PC-3 (cell line): ENCODE measurements at regions not wholly inside any gene's neighbourhood (a gene's known extent, or its start where the extent isn't known, plus 50 kb on each side); places are given as distances from the start of the nearest gene placed in this dataset.

Source experiments
- ATAC-seq: fragments of 200-7000 bp; cut with Tn5 transposase; 2 replicates; pipeline ENCODE4 v1.9.1; 2020; ENCODE audit warnings: mild to moderate bottlenecking, moderate library complexity
- BruUV-seq: library from RNA; stranded (reverse); fragments of 400-500 nt; replicated peaks from 2 replicates; lab custom pipeline; 2021; lab: Mats Ljungman, UMichigan
- CTCF ChIA-PET: fragments of 300-600 bp; sonication (Branson Sonifier 250); formaldehyde crosslinking; loops from one replicate; lab custom pipeline; 2022; ENCODE audit warnings: antibody characterized with exemption; lab: Charles Lee
- POLR2A ChIA-PET: fragments of 300-600 bp; sonication (Branson Sonifier 250); formaldehyde crosslinking; loops from one replicate; lab custom pipeline; 2022; ENCODE audit warnings: antibody characterized with exemption; ENCODE audit not compliant: unreplicated experiment; lab: Charles Lee
- DNase-seq: peaks from one replicate; pipeline ENCODE4 v3.0.0-alpha.2; 2015
- H2AFZ ChIP-seq: fragments of 300-600 bp; sonication (generic); 2 replicates; pipeline ENCODE4 v1.6.0; 2016; ENCODE audit warnings: antibody characterized with exemption, low read length
- H3F3A ChIP-seq: fragments of 300-600 bp; sonication (generic); one replicate; pipeline ENCODE4 v1.6.0; 2017; ENCODE audit warnings: antibody characterized with exemption, low read length, control low read depth, mild to moderate bottlenecking; ENCODE audit not compliant: unreplicated experiment
- H3K27ac ChIP-seq: fragments of 300-600 bp; sonication (generic); 2 replicates; pipeline ENCODE4 v1.5.1; 2016; ENCODE audit warnings: mild to moderate bottlenecking, low read length
- H3K27me3 ChIP-seq: fragments of 300-600 bp; sonication (generic); 2 replicates; pipeline ENCODE4 v1.6.1; 2016; ENCODE audit warnings: low read length, mixed read lengths
- H3K36me3 ChIP-seq: fragments of 300-600 bp; sonication (generic); 2 replicates; pipeline ENCODE4 v1.6.1; 2016; ENCODE audit warnings: low read depth, mixed run types, low read length, mixed read lengths
- H3K4me1 ChIP-seq: fragments of 300-600 bp; sonication (generic); 2 replicates; pipeline ENCODE4 v1.5.1; 2016; ENCODE audit warnings: low read length; ENCODE audit not compliant: insufficient read depth
- H3K4me2 ChIP-seq: fragments of 300-600 bp; sonication (generic); 2 replicates; pipeline ENCODE4 v1.6.0; 2016; ENCODE audit warnings: low read length
- H3K4me3 ChIP-seq: fragments of 300-600 bp; sonication (generic); 2 replicates; pipeline ENCODE4 v1.5.1; 2016; ENCODE audit warnings: mild to moderate bottlenecking, low read length, mixed read lengths
- H3K79me2 ChIP-seq: fragments of 300-600 bp; sonication (generic); 2 replicates; pipeline ENCODE4 v1.6.1; 2017; ENCODE audit warnings: low read length, mixed read lengths
- H3K9ac ChIP-seq: fragments of 300-600 bp; sonication (generic); 2 replicates; pipeline ENCODE4 v1.6.0; 2016; ENCODE audit warnings: mild to moderate bottlenecking, low read length
- H3K9me2 ChIP-seq: fragments of 300-600 bp; sonication (generic); replicated peaks from 2 replicates; pipeline ENCODE4 v1.6.1; 2016; ENCODE audit warnings: mixed run types, low read length, mixed read lengths
- H3K9me3 ChIP-seq: fragments of 300-600 bp; sonication (generic); 2 replicates; pipeline ENCODE4 v1.6.1; 2016; ENCODE audit warnings: low read length, mixed read lengths
- H4K20me1 ChIP-seq: fragments of 300-600 bp; sonication (generic); 2 replicates; pipeline ENCODE4 v1.6.1; 2016; ENCODE audit warnings: low read length, mixed read lengths
- EZH2 ChIP-seq: fragments of 300-600 bp; sonication (generic); IDR thresholded peaks from one replicate; pipeline ENCODE4 v1.6.1; 2017; ENCODE audit warnings: antibody characterized with exemption, mild to moderate bottlenecking, low read length; ENCODE audit not compliant: unreplicated experiment
- EZH2phosphoT487 ChIP-seq: fragments of 300-600 bp; sonication (generic); IDR thresholded peaks from 2 replicates; pipeline ENCODE4 v1.6.1; 2018; ENCODE audit warnings: mild to moderate bottlenecking, antibody characterized with exemption, low read length, borderline replicate concordance
- intact Hi-C: fragments of 100-400 bp; cut with micrococcal nuclease; formaldehyde crosslinking; loops from 2 replicates; pipeline ENCODE4 v1.9.0; 2023
- TF ChIP-seq, protein P1 (sequence below): fragments of 300-600 bp; sonication (generic); conservative IDR thresholded peaks from 2 replicates; pipeline ENCODE4 v1.5.1; 2017; ENCODE audit warnings: antibody characterized with exemption, low read depth, mild to moderate bottlenecking, low read length

DNA sequence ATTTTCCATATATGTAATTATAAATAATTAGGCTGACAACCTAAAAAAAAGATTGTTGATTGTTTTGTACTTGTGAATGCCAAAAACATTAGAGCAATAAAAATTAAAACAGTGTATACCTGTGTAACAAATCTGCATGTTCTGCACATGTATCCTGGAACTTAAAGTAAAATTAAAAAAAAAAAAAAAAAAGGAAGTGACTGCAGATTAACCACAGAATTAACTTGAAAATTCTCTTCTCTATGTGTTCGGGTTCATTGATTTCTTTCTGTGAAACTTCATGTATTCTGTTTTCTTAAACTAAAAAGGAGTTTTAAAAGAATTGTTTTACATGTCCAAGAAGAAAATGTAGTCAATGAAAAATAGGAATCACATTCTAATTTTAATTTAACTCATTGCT lies 95.7 kb downstream of the FASLG start:
- BruUV-seq, result no TSS peak
- Histone ChIP-seq H4K20me1 (no peaks in the 10 kb centered on the region), H3K4me2 (no peak overlapping the region), H3K9ac (no peak overlapping the region), H3K4me1 (no peaks in the 10 kb centered on the region), H3K36me3 (no peaks in the 10 kb centered on the region), H3K79me2 (no peaks in the 10 kb centered on the region), H3K9me2 (no peaks in the 10 kb centered on the region), H3K27ac (no peak overlapping the region), H3K9me3 (no peaks in the 10 kb centered on the region), H3K4me3 (no peak overlapping the region), H3F3A (no peaks in the 10 kb centered on the region), H2AFZ (no peak overlapping the region), H3K27me3 (no peaks in the 10 kb centered on the region)
- TF ChIP-seq EZH2, result no peak
- TF ChIP-seq, protein P1, sequence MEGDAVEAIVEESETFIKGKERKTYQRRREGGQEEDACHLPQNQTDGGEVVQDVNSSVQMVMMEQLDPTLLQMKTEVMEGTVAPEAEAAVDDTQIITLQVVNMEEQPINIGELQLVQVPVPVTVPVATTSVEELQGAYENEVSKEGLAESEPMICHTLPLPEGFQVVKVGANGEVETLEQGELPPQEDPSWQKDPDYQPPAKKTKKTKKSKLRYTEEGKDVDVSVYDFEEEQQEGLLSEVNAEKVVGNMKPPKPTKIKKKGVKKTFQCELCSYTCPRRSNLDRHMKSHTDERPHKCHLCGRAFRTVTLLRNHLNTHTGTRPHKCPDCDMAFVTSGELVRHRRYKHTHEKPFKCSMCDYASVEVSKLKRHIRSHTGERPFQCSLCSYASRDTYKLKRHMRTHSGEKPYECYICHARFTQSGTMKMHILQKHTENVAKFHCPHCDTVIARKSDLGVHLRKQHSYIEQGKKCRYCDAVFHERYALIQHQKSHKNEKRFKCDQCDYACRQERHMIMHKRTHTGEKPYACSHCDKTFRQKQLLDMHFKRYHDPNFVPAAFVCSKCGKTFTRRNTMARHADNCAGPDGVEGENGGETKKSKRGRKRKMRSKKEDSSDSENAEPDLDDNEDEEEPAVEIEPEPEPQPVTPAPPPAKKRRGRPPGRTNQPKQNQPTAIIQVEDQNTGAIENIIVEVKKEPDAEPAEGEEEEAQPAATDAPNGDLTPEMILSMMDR, result no peak
- TF ChIP-seq EZH2phosphoT487, result no peak
- intact Hi-C loops, result no loop called here
- ATAC-seq (no peak), DNase-seq (no peak)
- ChIA-PET CTCF (no interaction called here), POLR2A (no interaction called here)

DNA sequence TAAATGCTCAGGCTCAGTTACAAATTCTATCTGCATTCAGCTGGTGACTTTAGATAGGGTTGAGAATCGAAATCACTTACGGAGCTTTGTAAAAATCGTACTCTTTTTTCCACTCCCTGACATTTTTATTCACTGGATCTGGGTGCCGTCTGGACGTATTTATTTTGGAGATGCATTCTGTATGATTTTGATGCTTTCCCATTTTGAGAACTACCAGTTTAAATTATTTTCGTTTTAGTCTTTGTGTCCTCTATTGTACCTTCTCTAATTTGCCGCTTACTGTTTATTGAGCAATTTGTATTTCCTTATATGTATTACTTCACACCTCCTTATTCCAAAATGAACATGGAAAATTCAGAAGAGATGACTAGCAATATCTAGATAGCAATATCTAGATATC lies 96.2 kb downstream of the FASLG start:
- no peaks in the 10 kb centered on the region for H3K36me3 ChIP-seq
- H3K4me3 ChIP-seq, result no peak overlapping the region
- DNase-seq (no peak), ATAC-seq (no peak)
- no peak for TF ChIP-seq EZH2
- TF ChIP-seq, protein P1, result no peak
- no peak for TF ChIP-seq EZH2phosphoT487
- CTCF ChIA-PET, result no interaction called here
- H3K4me1 ChIP-seq, result no peaks in the 10 kb centered on the region
- no peak overlapping the region for H3K9ac ChIP-seq
- no peaks in the 10 kb centered on the region for H3F3A ChIP-seq
- intact Hi-C loops, result no loop called here
- H3K9me3 ChIP-seq, result no peaks in the 10 kb centered on the region
- no peak overlapping the region for H2AFZ ChIP-seq
- no peaks in the 10 kb centered on the region for H3K79me2 ChIP-seq
- POLR2A ChIA-PET, result interaction anchor here (0.6 kb wide), 1 partner anchor 8 kb away, joined by 4 read pairs; no protein-coding TSS in a partner anchor
- H3K9me2 ChIP-seq, result no peaks in the 10 kb centered on the region
- H3K27ac ChIP-seq, result no peak overlapping the region
- no TSS peak for BruUV-seq
- no peak overlapping the region for H3K4me2 ChIP-seq
- H4K20me1 ChIP-seq, result no peaks in the 10 kb centered on the region
- no peaks in the 10 kb centered on the region for H3K27me3 ChIP-seq

DNA sequence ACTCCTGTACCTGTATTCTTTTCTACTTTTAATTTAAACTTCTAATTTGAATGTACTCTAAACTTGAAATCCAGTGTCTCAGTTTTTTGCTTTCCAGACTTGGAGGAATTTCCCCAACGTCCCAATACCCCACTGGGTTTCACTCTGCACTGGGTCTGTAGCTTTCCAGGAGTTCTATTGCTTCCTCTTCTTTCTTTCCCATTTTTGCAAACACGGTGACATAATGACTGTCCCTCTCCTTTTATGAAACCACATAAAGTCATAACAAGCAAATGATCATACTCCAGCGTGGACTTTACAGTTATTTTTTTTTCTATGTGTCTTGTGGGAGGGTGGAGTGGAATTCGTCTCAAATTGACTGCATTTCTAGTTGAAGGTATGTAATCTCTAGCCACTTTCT lies 97.1 kb downstream of the FASLG start:
- CTCF ChIA-PET, result no interaction called here
- no peaks in the 10 kb centered on the region for H3K27me3 ChIP-seq

More for the DNA sequence above, 97.1 kb downstream of the FASLG start:
- Histone ChIP-seq H3K79me2 (no peaks in the 10 kb centered on the region), H3K9me2 (no peaks in the 10 kb centered on the region), H3F3A (no peaks in the 10 kb centered on the region), H3K4me3 (no peak overlapping the region), H3K36me3 (no peaks in the 10 kb centered on the region), H4K20me1 (no peaks in the 10 kb centered on the region), H3K27ac (no peak overlapping the region), H3K4me1 (no peaks in the 10 kb centered on the region), H2AFZ (no peak overlapping the region), H3K9me3 (no peaks in the 10 kb centered on the region), H3K9ac (no peak overlapping the region), H3K4me2 (no peak overlapping the region)
- DNase-seq, result no peak
- POLR2A ChIA-PET, result interaction anchor here (0.6 kb wide), 1 partner anchor 9 kb away, joined by 4 read pairs; no protein-coding TSS in a partner anchor
- intact Hi-C loops, result no loop called here
- no TSS peak for BruUV-seq
- ATAC-seq, result no peak
- TF ChIP-seq EZH2 (no peak), EZH2phosphoT487 (no peak)
- TF ChIP-seq, protein P1, result no peak
